NB4 (cell line): ENCODE measurements at regions not wholly inside any gene's neighbourhood (a gene's known extent, or its start where the extent isn't known, plus 50 kb on each side); places are given as distances from the start of the nearest gene placed in this dataset.

Source experiments
- MYC ChIP-seq: IDR thresholded peaks from 2 replicates; pipeline ENCODE4 v1.6.1; 2011; ENCODE audit warnings: low read depth, low read length
- POLR2A ChIP-seq: IDR thresholded peaks from 2 replicates; pipeline ENCODE4 v1.6.1; 2011; ENCODE audit warnings: mild to moderate bottlenecking; ENCODE audit not compliant: insufficient read length; ENCODE audit errors: extremely low read depth
- TF ChIP-seq, protein P1 (sequence below): IDR thresholded peaks from one replicate; pipeline ENCODE4 v1.5.1; 2012; ENCODE audit warnings: low read depth, low read length
- TF ChIP-seq, protein P2 (sequence below): IDR thresholded peaks from 2 replicates; pipeline ENCODE4 v1.6.1; 2011; ENCODE audit warnings: low read depth, low read length

- TF ChIP-seq, protein P1, sequence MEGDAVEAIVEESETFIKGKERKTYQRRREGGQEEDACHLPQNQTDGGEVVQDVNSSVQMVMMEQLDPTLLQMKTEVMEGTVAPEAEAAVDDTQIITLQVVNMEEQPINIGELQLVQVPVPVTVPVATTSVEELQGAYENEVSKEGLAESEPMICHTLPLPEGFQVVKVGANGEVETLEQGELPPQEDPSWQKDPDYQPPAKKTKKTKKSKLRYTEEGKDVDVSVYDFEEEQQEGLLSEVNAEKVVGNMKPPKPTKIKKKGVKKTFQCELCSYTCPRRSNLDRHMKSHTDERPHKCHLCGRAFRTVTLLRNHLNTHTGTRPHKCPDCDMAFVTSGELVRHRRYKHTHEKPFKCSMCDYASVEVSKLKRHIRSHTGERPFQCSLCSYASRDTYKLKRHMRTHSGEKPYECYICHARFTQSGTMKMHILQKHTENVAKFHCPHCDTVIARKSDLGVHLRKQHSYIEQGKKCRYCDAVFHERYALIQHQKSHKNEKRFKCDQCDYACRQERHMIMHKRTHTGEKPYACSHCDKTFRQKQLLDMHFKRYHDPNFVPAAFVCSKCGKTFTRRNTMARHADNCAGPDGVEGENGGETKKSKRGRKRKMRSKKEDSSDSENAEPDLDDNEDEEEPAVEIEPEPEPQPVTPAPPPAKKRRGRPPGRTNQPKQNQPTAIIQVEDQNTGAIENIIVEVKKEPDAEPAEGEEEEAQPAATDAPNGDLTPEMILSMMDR = no peak
- no peak for TF ChIP-seq POLR2A
- TF ChIP-seq, protein P2, sequence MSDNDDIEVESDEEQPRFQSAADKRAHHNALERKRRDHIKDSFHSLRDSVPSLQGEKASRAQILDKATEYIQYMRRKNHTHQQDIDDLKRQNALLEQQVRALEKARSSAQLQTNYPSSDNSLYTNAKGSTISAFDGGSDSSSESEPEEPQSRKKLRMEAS = no peak
- no peak for TF ChIP-seq MYC
These were observed 192.7 kb upstream of the SGCD start for GRCh38 chr5:156134216-156134615.
